Testis (tissue), 2 donors: ENCODE measurements at regions not wholly inside any gene's neighbourhood (a gene's known extent, or its start where the extent isn't known, plus 50 kb on each side); places are given as distances from the start of the nearest gene placed in this dataset.

ENCODE experiments used
- POLR2A ChIP-seq: fragments of 450-650 bp; IDR thresholded peaks from one replicate; pipeline ENCODE4 v1.6.1; 2017; ENCODE audit warnings: antibody characterized with exemption, mild to moderate bottlenecking, moderate library complexity
- TF ChIP-seq, protein P1 (sequence below), 3 experiments: fragments of 450-650 bp in 2 of 3; fragments of 200-600 bp in 1 of 3; sonication (generic) in 1 of 3; IDR thresholded peaks; one replicate each; pipeline ENCODE4 v1.5.1; 2016 to 2019; ENCODE audit warnings: antibody characterized with exemption in 3 of 3, mild to moderate bottlenecking in 2 of 3, moderate library complexity in 1 of 3

DNA sequence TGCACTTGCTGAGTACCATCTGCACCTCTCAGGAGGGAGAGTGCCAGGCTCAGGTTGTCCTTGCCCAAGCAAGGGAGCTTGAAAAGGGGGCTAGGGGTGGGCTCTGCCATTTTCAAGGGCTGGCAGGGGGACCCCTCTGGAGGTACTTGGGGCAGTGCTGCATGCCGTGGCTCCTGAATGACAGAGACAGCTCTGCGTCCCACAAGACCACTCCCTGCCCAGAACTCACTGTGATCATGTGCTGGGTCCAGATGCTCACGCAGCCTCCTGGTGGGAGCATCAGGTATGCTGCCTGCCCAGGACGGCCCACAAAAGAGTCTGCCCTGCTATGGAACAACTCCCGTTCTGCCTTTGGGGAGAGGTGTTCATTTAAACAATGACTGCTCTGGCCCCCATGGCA lies 165.2 kb downstream of the GOLGA6L4 start:
- TF ChIP-seq, protein P1, sequence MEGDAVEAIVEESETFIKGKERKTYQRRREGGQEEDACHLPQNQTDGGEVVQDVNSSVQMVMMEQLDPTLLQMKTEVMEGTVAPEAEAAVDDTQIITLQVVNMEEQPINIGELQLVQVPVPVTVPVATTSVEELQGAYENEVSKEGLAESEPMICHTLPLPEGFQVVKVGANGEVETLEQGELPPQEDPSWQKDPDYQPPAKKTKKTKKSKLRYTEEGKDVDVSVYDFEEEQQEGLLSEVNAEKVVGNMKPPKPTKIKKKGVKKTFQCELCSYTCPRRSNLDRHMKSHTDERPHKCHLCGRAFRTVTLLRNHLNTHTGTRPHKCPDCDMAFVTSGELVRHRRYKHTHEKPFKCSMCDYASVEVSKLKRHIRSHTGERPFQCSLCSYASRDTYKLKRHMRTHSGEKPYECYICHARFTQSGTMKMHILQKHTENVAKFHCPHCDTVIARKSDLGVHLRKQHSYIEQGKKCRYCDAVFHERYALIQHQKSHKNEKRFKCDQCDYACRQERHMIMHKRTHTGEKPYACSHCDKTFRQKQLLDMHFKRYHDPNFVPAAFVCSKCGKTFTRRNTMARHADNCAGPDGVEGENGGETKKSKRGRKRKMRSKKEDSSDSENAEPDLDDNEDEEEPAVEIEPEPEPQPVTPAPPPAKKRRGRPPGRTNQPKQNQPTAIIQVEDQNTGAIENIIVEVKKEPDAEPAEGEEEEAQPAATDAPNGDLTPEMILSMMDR (IDR thresholded peaks at IDR 0.05), result no peak
- no peak for TF ChIP-seq POLR2A
